Adipocyte (in vitro differentiated cells): ENCODE measurements at regions not wholly inside any gene's neighbourhood (a gene's known extent, or its start where the extent isn't known, plus 50 kb on each side); places are given as distances from the start of the nearest gene placed in this dataset.
"Not testable (repeated sequence)": the region's sequence is repeated elsewhere in the genome, so short reads cannot be mapped to it uniquely, and the experiment has no call there.

Experiments
- DNase-seq: peaks from one replicate; pipeline ENCODE4 v3.0.0-alpha.2; 2015; ENCODE audit warnings: low read depth
- H3K27me3 ChIP-seq: replicated peaks from 2 replicates; pipeline ENCODE4 v1.7.0; 2013; ENCODE audit warnings: mild to moderate bottlenecking, low read length, moderate library complexity; ENCODE audit not compliant: control insufficient read depth, insufficient read depth
- H3K36me3 ChIP-seq: 2 replicates; pipeline ENCODE4 v1.7.0; 2013; ENCODE audit warnings: low read length, mild to moderate bottlenecking, moderate library complexity; ENCODE audit not compliant: control insufficient read depth, insufficient read depth, severe bottlenecking
- H3K4me1 ChIP-seq: 2 replicates; pipeline ENCODE4 v1.7.0; 2013; ENCODE audit warnings: mild to moderate bottlenecking, low read length, moderate library complexity; ENCODE audit not compliant: control insufficient read depth, insufficient read depth
- H3K4me3 ChIP-seq: 2 replicates; pipeline ENCODE4 v1.7.0; 2013; ENCODE audit warnings: mild to moderate bottlenecking, low read length, moderate library complexity
- H3K9ac ChIP-seq: 2 replicates; pipeline ENCODE4 v1.7.0; 2013; ENCODE audit warnings: mild to moderate bottlenecking, low read length, moderate library complexity
- H3K9me3 ChIP-seq: 2 replicates; pipeline ENCODE4 v1.7.0; 2013; ENCODE audit warnings: mild to moderate bottlenecking, low read length, moderate library complexity; ENCODE audit not compliant: control insufficient read depth

- no peaks in the 10 kb centered on the region for H3K27me3 ChIP-seq
- no peak overlapping the region for H3K9ac ChIP-seq
- no peaks in the 10 kb centered on the region for H3K36me3 ChIP-seq
- H3K4me3 ChIP-seq = no peak overlapping the region
- peaks cover 7% of the 10 kb centered on the region for H3K4me1 ChIP-seq
- no peak for DNase-seq
- H3K9me3 ChIP-seq = peaks cover 5% of the 10 kb centered on the region
Measured at GRCh38 chr15:61380270-61380669, 151.2 kb upstream of the RORA start.

GRCh38 chr15:61379005-61379404 is 149.9 kb upstream of the RORA start:
- Histone ChIP-seq H3K9ac (no peak overlapping the region), H3K4me1 (peaks cover 7% of the 10 kb centered on the region), H3K4me3 (no peak overlapping the region), H3K36me3 (no peaks in the 10 kb centered on the region), H3K27me3 (no peaks in the 10 kb centered on the region), H3K9me3 (peaks cover 3% of the 10 kb centered on the region)
- no peak for DNase-seq

GRCh38 chr15:61376961-61377360 is 147.9 kb upstream of the RORA start:
- no peak for DNase-seq
- Histone ChIP-seq H3K9me3 (peaks cover 7% of the 10 kb centered on the region), H3K27me3 (no peaks in the 10 kb centered on the region), H3K4me1 (no peaks in the 10 kb centered on the region), H3K36me3 (no peaks in the 10 kb centered on the region), H3K9ac (no peak overlapping the region), H3K4me3 (no peak overlapping the region)

DNA sequence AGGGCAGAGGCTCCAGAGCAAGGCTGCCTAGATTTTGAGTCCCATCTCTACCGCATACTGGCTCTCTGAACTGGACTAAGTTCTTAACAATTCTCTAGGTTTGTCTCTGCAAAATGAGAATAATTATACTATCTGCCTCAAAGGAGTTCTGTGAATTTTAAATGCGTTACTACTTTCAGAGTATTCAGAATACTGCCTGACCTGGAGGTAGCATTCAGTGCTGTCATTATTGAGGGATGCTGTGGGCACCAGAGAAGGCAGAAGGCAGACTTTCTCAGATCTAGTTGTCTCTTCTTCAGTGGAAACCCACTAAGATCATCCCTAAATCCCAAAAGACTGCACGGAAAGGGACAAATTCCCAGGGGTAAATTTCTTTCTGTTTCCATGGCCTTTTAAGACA is 147.4 kb upstream of the RORA start:
- DNase-seq = no peak
- H3K27me3 ChIP-seq = no peaks in the 10 kb centered on the region
- no peak overlapping the region for H3K9ac ChIP-seq

DNA sequence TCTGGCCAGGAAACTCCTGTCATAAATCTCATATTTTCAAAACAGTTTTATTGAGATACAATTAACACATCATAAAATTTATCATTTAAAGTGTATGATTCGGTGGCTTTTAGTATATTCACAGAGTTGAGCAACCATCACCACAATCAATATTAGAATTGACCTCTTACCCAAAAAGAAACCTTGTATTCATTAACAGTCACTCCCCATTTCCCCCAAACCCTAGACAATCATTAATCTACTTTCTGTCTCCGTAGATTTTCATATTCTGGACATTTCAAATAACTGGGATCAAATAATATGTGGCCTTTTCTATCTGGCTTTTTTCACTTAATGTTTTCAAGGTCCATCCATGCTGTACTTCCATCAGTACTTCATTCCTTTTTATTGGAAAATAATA is 145.7 kb upstream of the RORA start:
- H3K36me3 ChIP-seq = no peaks in the 10 kb centered on the region
- H3K4me3 ChIP-seq = no peak overlapping the region
- peaks cover 13% of the 10 kb centered on the region for H3K9me3 ChIP-seq
- DNase-seq = no peak
- H3K27me3 ChIP-seq = no peaks in the 10 kb centered on the region
- H3K9ac ChIP-seq = no peak overlapping the region
- no peaks in the 10 kb centered on the region for H3K4me1 ChIP-seq

More for the DNA sequence above, 147.4 kb upstream of the RORA start:
- H3K9me3 ChIP-seq = peaks cover 11% of the 10 kb centered on the region
- no peaks in the 10 kb centered on the region for H3K4me1 ChIP-seq
- H3K36me3 ChIP-seq = no peaks in the 10 kb centered on the region
- H3K4me3 ChIP-seq = no peak overlapping the region

- Histone ChIP-seq H3K27me3 (no peaks in the 10 kb centered on the region), H3K9ac (no peak overlapping the region), H3K4me1 (no peaks in the 10 kb centered on the region), H3K4me3 (no peak overlapping the region), H3K9me3 (peaks cover 16% of the 10 kb centered on the region), H3K36me3 (no peaks in the 10 kb centered on the region)
- DNase-seq = no peak
Measured at GRCh38 chr15:61367953-61368352, 138.9 kb upstream of the RORA start.

- no peak for DNase-seq
- H3K4me3 ChIP-seq = no peak overlapping the region
Measured at GRCh38 chr15:61364871-61365270, 135.8 kb upstream of the RORA start.

GRCh38 chr15:61362912-61363311 is 133.8 kb upstream of the RORA start:
- H3K4me3 ChIP-seq, DNase-seq: not testable (repeated sequence)

More at GRCh38 chr15:61364871-61365270, 135.8 kb upstream of the RORA start:
- no peaks in the 10 kb centered on the region for H3K36me3 ChIP-seq
- H3K27me3 ChIP-seq = no peaks in the 10 kb centered on the region
- H3K9me3 ChIP-seq = peaks cover 24% of the 10 kb centered on the region
- H3K9ac ChIP-seq = no peak overlapping the region
- H3K4me1 ChIP-seq = no peaks in the 10 kb centered on the region

GRCh38 chr15:61344293-61344692 is 115.2 kb upstream of the RORA start:
- Histone ChIP-seq H3K4me1 (no peaks in the 10 kb centered on the region), H3K9me3 (peaks cover 22% of the 10 kb centered on the region), H3K4me3 (no peak overlapping the region), H3K9ac (no peak overlapping the region), H3K27me3 (no peaks in the 10 kb centered on the region), H3K36me3 (no peaks in the 10 kb centered on the region)
- no peak for DNase-seq

More at GRCh38 chr15:61362912-61363311, 133.8 kb upstream of the RORA start:
- not testable (repeated sequence) for H3K27me3 ChIP-seq, H3K9ac ChIP-seq, H3K36me3 ChIP-seq, H3K4me1 ChIP-seq
- H3K9me3 ChIP-seq = peaks cover 27% of the 10 kb centered on the region

DNA sequence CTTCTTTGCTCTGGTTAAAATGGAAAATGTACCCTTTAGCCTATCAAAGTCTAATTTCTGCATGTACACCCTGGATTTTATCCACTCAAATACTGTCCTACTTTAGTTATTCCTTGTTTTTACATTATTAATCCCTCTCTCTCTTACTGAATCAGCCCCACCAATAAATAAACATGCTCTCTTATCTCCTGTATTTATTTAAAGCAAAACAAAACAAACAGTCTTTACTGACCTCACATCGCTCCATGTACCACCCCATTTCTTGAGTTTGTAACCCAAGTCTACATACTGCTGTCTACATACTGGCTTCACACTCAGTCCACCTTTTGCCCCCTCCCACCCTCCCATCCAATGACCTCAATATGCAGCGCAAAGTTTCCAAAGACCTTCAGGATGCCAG is 113.3 kb upstream of the RORA start:
- Histone ChIP-seq H3K9ac (no peak overlapping the region), H3K36me3 (no peaks in the 10 kb centered on the region), H3K27me3 (no peaks in the 10 kb centered on the region), H3K4me3 (no peak overlapping the region), H3K4me1 (no peaks in the 10 kb centered on the region), H3K9me3 (peaks cover 22% of the 10 kb centered on the region)
- DNase-seq = no peak

DNA sequence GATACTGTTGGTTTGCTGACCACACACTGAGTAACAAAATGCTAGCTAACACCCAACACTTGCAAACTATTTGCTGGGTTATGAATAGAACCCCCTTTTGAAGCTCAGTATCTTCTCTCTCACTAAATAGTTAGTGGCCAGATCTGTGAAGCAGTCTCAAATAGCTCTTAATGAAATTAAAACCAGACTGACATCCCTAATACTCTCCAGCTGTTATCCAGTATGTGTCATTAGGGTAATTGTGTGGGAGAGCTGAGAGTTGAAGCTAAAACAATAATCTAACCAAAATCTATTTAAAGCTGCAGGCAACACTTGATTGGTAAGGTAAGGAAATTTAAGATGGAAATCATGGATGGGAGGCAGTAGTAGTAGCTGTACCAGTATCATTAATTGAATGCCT is 110.4 kb upstream of the RORA start:
- DNase-seq = no peak
- H3K4me1 ChIP-seq = no peaks in the 10 kb centered on the region
- H3K27me3 ChIP-seq = no peaks in the 10 kb centered on the region
- no peak overlapping the region for H3K9ac ChIP-seq
- peaks cover 31% of the 10 kb centered on the region for H3K9me3 ChIP-seq
- H3K4me3 ChIP-seq = no peak overlapping the region
- H3K36me3 ChIP-seq = no peaks in the 10 kb centered on the region

- Histone ChIP-seq H3K4me3 (no peak overlapping the region), H3K9me3 (peaks cover 23% of the 10 kb centered on the region), H3K4me1 (no peaks in the 10 kb centered on the region), H3K36me3 (no peaks in the 10 kb centered on the region), H3K27me3 (no peaks in the 10 kb centered on the region), H3K9ac (no peak overlapping the region)
- DNase-seq = no peak
Measured at GRCh38 chr15:61337541-61337940, 108.4 kb upstream of the RORA start.
